ENCODE measurements at regions not wholly inside any gene's neighbourhood (a gene's known extent, or its start where the extent isn't known, plus 50 kb on each side); places are given as distances from the start of the nearest gene placed in this dataset.

- Histone ChIP-seq H3K27me3 (no peaks in the 10 kb centered on the region), H3K36me3 (replicated peaks; ENCODE audit: insufficient read depth, low read depth) (no peaks in the 10 kb centered on the region), H3K27ac (no peak overlapping the region), H3K4me2 (no peak overlapping the region), H3K9me2 (replicated peaks; ENCODE audit: insufficient read depth) (no peaks in the 10 kb centered on the region), H3K79me2 (no peaks in the 10 kb centered on the region), H3K4me3 (no peak overlapping the region), H4K20me1 (ENCODE audit: insufficient read depth, poor library complexity, severe bottlenecking) (no peaks in the 10 kb centered on the region), H3K4me1 (ENCODE audit: insufficient read depth) (no peaks in the 10 kb centered on the region), H3K9me3 (ENCODE audit: low read depth) (no peaks in the 10 kb centered on the region), H2AFZ (no peak overlapping the region)
- no peak for DNase-seq (ENCODE audit: low spot score)
- 86% methylated on average over 4 of the region's 4 CpGs for WGBS (ENCODE audit: low lambda C conversion rate, missing lambda C conversion rate)
- TF ChIP-seq EZH2 (IDR thresholded peaks at IDR 0.05; ENCODE audit: borderline replicate concordance) (no peak), EZH2phosphoT487 (IDR thresholded peaks at IDR 0.05; ENCODE audit: low read depth, severe bottlenecking, unreplicated experiment) (no peak)
- TF ChIP-seq, protein P1, sequence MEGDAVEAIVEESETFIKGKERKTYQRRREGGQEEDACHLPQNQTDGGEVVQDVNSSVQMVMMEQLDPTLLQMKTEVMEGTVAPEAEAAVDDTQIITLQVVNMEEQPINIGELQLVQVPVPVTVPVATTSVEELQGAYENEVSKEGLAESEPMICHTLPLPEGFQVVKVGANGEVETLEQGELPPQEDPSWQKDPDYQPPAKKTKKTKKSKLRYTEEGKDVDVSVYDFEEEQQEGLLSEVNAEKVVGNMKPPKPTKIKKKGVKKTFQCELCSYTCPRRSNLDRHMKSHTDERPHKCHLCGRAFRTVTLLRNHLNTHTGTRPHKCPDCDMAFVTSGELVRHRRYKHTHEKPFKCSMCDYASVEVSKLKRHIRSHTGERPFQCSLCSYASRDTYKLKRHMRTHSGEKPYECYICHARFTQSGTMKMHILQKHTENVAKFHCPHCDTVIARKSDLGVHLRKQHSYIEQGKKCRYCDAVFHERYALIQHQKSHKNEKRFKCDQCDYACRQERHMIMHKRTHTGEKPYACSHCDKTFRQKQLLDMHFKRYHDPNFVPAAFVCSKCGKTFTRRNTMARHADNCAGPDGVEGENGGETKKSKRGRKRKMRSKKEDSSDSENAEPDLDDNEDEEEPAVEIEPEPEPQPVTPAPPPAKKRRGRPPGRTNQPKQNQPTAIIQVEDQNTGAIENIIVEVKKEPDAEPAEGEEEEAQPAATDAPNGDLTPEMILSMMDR (IDR thresholded peaks at IDR 0.05; ENCODE audit: poor library complexity) = no peak
These were observed 892.0 kb upstream of the CELF2 start for GRCh38 chr10:10125676-10126075.

DNA sequence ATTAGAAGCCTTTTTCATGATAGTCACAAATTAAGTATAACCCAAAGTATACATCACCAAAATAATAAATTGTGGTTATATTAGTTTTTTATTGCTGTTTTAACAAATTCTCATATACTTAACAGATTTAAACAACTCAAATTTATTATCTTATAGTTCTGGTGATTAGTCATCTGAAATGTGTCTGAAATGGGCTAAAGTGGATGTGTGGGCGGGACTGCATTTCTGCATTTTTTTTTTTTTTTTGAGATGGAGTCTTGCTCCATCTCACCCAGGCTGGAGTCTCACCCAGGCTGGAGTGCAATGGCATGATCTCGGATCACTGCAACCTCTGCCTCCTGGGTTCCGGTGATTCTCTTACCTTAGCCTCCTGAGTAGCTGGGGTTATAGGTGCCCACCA is 891.5 kb upstream of the CELF2 start:
- TF ChIP-seq, protein P1 (IDR thresholded peaks at IDR 0.05; ENCODE audit: poor library complexity) = no peak
- TF ChIP-seq EZH2phosphoT487 (IDR thresholded peaks at IDR 0.05; ENCODE audit: low read depth, severe bottlenecking, unreplicated experiment) = no peak
- TF ChIP-seq EZH2 (IDR thresholded peaks at IDR 0.05; ENCODE audit: borderline replicate concordance) = no peak
- Histone ChIP-seq H3K79me2 (no peaks in the 10 kb centered on the region), H3K36me3 (replicated peaks; ENCODE audit: insufficient read depth, low read depth) (no peaks in the 10 kb centered on the region), H3K9me2 (replicated peaks; ENCODE audit: insufficient read depth) (no peaks in the 10 kb centered on the region), H3K27me3 (no peaks in the 10 kb centered on the region), H4K20me1 (ENCODE audit: insufficient read depth, poor library complexity, severe bottlenecking) (no peaks in the 10 kb centered on the region), H2AFZ (no peak overlapping the region), H3K9me3 (ENCODE audit: low read depth) (no peaks in the 10 kb centered on the region), H3K4me3 (no peak overlapping the region), H3K27ac (no peak overlapping the region), H3K4me1 (ENCODE audit: insufficient read depth) (no peaks in the 10 kb centered on the region), H3K4me2 (no peak overlapping the region)
- no peak for DNase-seq (ENCODE audit: low spot score)
- 97% methylated on average over 3 of the region's 3 CpGs for WGBS (ENCODE audit: low lambda C conversion rate, missing lambda C conversion rate)

GRCh38 chr10:10128387-10128786 is 889.3 kb upstream of the CELF2 start:
- TF ChIP-seq, protein P1 (IDR thresholded peaks at IDR 0.05; ENCODE audit: poor library complexity) = no peak
- TF ChIP-seq EZH2phosphoT487 (IDR thresholded peaks at IDR 0.05; ENCODE audit: low read depth, severe bottlenecking, unreplicated experiment) (no peak), EZH2 (IDR thresholded peaks at IDR 0.05; ENCODE audit: borderline replicate concordance) (no peak)
- H3K79me2 ChIP-seq = no peaks in the 10 kb centered on the region
- no peaks in the 10 kb centered on the region for H3K9me2 ChIP-seq (replicated peaks; ENCODE audit: insufficient read depth)
- no peak overlapping the region for H3K4me2 ChIP-seq
- DNase-seq (ENCODE audit: low spot score) = no peak
- H3K36me3 ChIP-seq (replicated peaks; ENCODE audit: insufficient read depth, low read depth) = no peaks in the 10 kb centered on the region
- WGBS (ENCODE audit: low lambda C conversion rate, missing lambda C conversion rate) = 87% methylated on average over 3 of the region's 3 CpGs
- no peaks in the 10 kb centered on the region for H4K20me1 ChIP-seq (ENCODE audit: insufficient read depth, poor library complexity, severe bottlenecking)
- no peaks in the 10 kb centered on the region for H3K9me3 ChIP-seq (ENCODE audit: low read depth)
- H3K4me3 ChIP-seq = no peak overlapping the region
- H3K27me3 ChIP-seq = no peaks in the 10 kb centered on the region
- peaks cover 7% of the 10 kb centered on the region for H3K4me1 ChIP-seq (ENCODE audit: insufficient read depth)
- H3K27ac ChIP-seq = no peak overlapping the region
- no peak overlapping the region for H2AFZ ChIP-seq

- no peak overlapping the region for H3K4me3 ChIP-seq
- no peaks in the 10 kb centered on the region for H4K20me1 ChIP-seq (ENCODE audit: insufficient read depth, poor library complexity, severe bottlenecking)
- 54% methylated on average over 2 of the region's 2 CpGs for WGBS (ENCODE audit: low lambda C conversion rate, missing lambda C conversion rate)
- no peak for DNase-seq (ENCODE audit: low spot score)
- H3K9me3 ChIP-seq (ENCODE audit: low read depth) = no peaks in the 10 kb centered on the region
- H3K9me2 ChIP-seq (replicated peaks; ENCODE audit: insufficient read depth) = no peaks in the 10 kb centered on the region
- TF ChIP-seq EZH2 (IDR thresholded peaks at IDR 0.05; ENCODE audit: borderline replicate concordance) (no peak), EZH2phosphoT487 (IDR thresholded peaks at IDR 0.05; ENCODE audit: low read depth, severe bottlenecking, unreplicated experiment) (no peak)
- TF ChIP-seq, protein P1 (IDR thresholded peaks at IDR 0.05; ENCODE audit: poor library complexity) = no peak
- no peaks in the 10 kb centered on the region for H3K27me3 ChIP-seq
- H3K27ac ChIP-seq = no peak overlapping the region
- no peaks in the 10 kb centered on the region for H3K79me2 ChIP-seq
- no peaks in the 10 kb centered on the region for H3K36me3 ChIP-seq (replicated peaks; ENCODE audit: insufficient read depth, low read depth)
- peaks cover 7% of the 10 kb centered on the region for H3K4me1 ChIP-seq (ENCODE audit: insufficient read depth)
- H2AFZ ChIP-seq = no peak overlapping the region
- no peak overlapping the region for H3K4me2 ChIP-seq
These were observed 887.0 kb upstream of the CELF2 start for GRCh38 chr10:10130686-10131085.
